ENCODE measurements at regions not wholly inside any gene's neighbourhood (a gene's known extent, or its start where the extent isn't known, plus 50 kb on each side); places are given as distances from the start of the nearest gene placed in this dataset.

GRCh38 chr6:21764989-21765388 lies 171.4 kb downstream of the SOX4 start:
- H3K4me3 ChIP-seq, result no peak overlapping the region
- TF ChIP-seq, protein P1, sequence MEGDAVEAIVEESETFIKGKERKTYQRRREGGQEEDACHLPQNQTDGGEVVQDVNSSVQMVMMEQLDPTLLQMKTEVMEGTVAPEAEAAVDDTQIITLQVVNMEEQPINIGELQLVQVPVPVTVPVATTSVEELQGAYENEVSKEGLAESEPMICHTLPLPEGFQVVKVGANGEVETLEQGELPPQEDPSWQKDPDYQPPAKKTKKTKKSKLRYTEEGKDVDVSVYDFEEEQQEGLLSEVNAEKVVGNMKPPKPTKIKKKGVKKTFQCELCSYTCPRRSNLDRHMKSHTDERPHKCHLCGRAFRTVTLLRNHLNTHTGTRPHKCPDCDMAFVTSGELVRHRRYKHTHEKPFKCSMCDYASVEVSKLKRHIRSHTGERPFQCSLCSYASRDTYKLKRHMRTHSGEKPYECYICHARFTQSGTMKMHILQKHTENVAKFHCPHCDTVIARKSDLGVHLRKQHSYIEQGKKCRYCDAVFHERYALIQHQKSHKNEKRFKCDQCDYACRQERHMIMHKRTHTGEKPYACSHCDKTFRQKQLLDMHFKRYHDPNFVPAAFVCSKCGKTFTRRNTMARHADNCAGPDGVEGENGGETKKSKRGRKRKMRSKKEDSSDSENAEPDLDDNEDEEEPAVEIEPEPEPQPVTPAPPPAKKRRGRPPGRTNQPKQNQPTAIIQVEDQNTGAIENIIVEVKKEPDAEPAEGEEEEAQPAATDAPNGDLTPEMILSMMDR (IDR thresholded peaks at IDR 0.05), result no peak
- TF ChIP-seq POLR2A (IDR thresholded peaks at IDR 0.05) (no peak), EP300 (IDR thresholded peaks at IDR 0.05) (no peak)
- no peaks in the 10 kb centered on the region for H3K36me3 ChIP-seq
- no peak for DNase-seq (ENCODE audit: low spot score in 2 of 2)
- no peaks in the 10 kb centered on the region for H3K9me3 ChIP-seq
- H3K27me3 ChIP-seq, result no peaks in the 10 kb centered on the region
- 49 to 57% methylated on average over 2 of the region's 2 CpGs for WGBS, 2 donors
- H3K27ac ChIP-seq, result no peak overlapping the region
- H3K4me1 ChIP-seq, result peaks cover 0 to 20% (median 5%) of the 10 kb centered on the region in 4 donors

DNA sequence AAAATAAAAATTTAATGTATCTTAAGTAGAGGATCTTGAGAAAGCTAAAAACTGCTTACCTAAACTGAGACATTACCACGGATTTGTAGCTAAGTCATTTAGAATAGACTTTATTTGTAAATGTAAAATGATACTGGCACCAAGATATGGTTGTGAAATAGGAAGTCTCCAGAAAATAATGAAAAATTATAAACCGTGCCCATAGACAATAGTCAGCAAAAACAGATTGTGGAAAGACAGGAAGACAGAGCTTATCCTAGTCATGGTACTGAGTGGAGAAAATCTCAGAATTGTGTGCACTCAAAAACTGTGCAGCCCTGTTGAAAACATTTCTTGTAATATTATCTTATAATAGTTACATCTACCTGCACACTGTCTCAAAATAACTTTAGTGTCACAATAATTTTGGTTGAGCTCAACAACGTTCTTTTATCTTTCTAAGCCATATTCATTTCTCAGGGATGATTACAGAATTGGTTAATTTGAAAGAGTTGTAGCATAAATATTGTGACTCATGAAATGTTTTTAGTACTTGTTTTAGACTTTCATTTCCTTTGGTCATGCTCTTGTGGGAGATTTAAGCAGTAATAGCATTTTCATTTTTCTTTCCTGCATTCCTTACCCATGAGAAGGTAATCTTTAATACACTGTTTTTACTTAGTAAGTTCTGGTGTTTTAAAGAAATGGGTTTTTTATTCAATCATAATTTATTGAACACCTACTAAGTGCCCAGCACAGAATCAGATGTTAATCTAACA lies 174.5 kb downstream of the SOX4 start:
- Histone ChIP-seq H3K4me3 (no peak overlapping the region), H3K27ac (no peak overlapping the region), H3K27me3 (no peaks in the 10 kb centered on the region), H3K4me1 (peaks cover 0 to 41% (median 10%) of the 10 kb centered on the region in 4 donors), H3K36me3 (no peaks in the 10 kb centered on the region), H3K9me3 (no peaks in the 10 kb centered on the region)
- no peak for DNase-seq (ENCODE audit: low spot score in 2 of 2)
- 40 to 41% methylated on average over 3 of the region's 3 CpGs for WGBS, 2 donors
- TF ChIP-seq EP300 (IDR thresholded peaks at IDR 0.05) (no peak), POLR2A (IDR thresholded peaks at IDR 0.05) (no peak)

- TF ChIP-seq POLR2A (IDR thresholded peaks at IDR 0.05) (no peak), EP300 (IDR thresholded peaks at IDR 0.05) (no peak)
- TF ChIP-seq, protein P1 (IDR thresholded peaks at IDR 0.05), result no peak
- no peaks in the 10 kb centered on the region for H3K9me3 ChIP-seq
- DNase-seq (ENCODE audit: low spot score in 2 of 2), result no peak
- H3K4me3 ChIP-seq, result no peak overlapping the region
- H3K27me3 ChIP-seq, result no peaks in the 10 kb centered on the region
- H3K4me1 ChIP-seq, result peaks cover 0 to 46% (median 11%) of the 10 kb centered on the region in 4 donors
- 17 to 18% methylated on average over 2 of the region's 2 CpGs for WGBS, 2 donors
- H3K27ac ChIP-seq, result peak overlapping the region in 2 of 4 donors; percentile 8 to 20
- H3K36me3 ChIP-seq, result no peaks in the 10 kb centered on the region
Observed at GRCh38 chr6:21769405-21769861, 175.9 kb downstream of the SOX4 start.

- Histone ChIP-seq H3K4me3 (no peak overlapping the region), H3K4me1 (peaks cover 0 to 46% (median 11%) of the 10 kb centered on the region in 4 donors)
Observed at GRCh38 chr6:21769968-21770367, 176.4 kb downstream of the SOX4 start.

GRCh38 chr6:21771626-21772320 lies 178.2 kb downstream of the SOX4 start:
- no peak overlapping the region for H3K27ac ChIP-seq
- peaks cover 0 to 46% (median 11%) of the 10 kb centered on the region in 4 donors for H3K4me1 ChIP-seq
- DNase-seq (ENCODE audit: low spot score in 2 of 2), result no peak
- H3K9me3 ChIP-seq, result no peaks in the 10 kb centered on the region
- 36 to 44% methylated on average over 4 of the region's 4 CpGs for WGBS, 2 donors
- H3K36me3 ChIP-seq, result no peaks in the 10 kb centered on the region
- no peak overlapping the region for H3K4me3 ChIP-seq
- TF ChIP-seq EP300 (IDR thresholded peaks at IDR 0.05), result no peak
- H3K27me3 ChIP-seq, result no peaks in the 10 kb centered on the region

More at GRCh38 chr6:21769968-21770367, 176.4 kb downstream of the SOX4 start:
- Histone ChIP-seq H3K36me3 (no peaks in the 10 kb centered on the region), H3K27me3 (no peaks in the 10 kb centered on the region), H3K9me3 (no peaks in the 10 kb centered on the region), H3K27ac (peak overlapping the region in 2 of 4 donors; percentile 8 to 20)
- no peak for DNase-seq (ENCODE audit: low spot score in 2 of 2)
- TF ChIP-seq EP300 (IDR thresholded peaks at IDR 0.05) (no peak), POLR2A (IDR thresholded peaks at IDR 0.05) (no peak)
- TF ChIP-seq, protein P1 (IDR thresholded peaks at IDR 0.05), result no peak

DNA sequence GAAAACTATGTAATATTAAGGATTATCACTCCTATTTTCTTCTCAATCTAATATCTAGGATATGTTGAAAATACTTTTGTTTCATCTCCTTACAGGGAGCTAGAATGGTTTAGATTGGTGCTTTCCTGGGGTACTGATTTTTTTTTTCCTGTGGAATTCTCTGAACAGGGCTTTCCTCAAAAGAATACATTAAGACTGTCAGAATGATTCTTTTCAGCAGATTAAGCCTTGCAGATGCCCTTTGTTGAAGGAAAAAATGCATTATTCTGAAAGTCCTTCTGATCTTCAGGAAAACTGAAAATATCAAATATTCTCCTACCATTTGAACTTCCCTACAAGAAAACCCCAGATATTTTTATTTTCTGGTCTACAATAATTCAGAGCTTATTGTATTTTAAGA lies 178.9 kb downstream of the SOX4 start:
- no peaks in the 10 kb centered on the region for H3K9me3 ChIP-seq
- H3K27me3 ChIP-seq, result no peaks in the 10 kb centered on the region
- no peaks in the 10 kb centered on the region for H3K36me3 ChIP-seq
- TF ChIP-seq, protein P1 (IDR thresholded peaks at IDR 0.05), result no peak
- H3K27ac ChIP-seq, result no peak overlapping the region
- peaks cover 0 to 46% (median 11%) of the 10 kb centered on the region in 4 donors for H3K4me1 ChIP-seq
- H3K4me3 ChIP-seq, result no peak overlapping the region
- DNase-seq (ENCODE audit: low spot score in 2 of 2), result no peak
